ENCODE measurements at regions not wholly inside any gene's neighbourhood (a gene's known extent, or its start where the extent isn't known, plus 50 kb on each side); places are given as distances from the start of the nearest gene placed in this dataset.
A peak's percentile ranks its signal among the peaks of the same experiment; 100 is the strongest.

- no peaks in the 10 kb centered on the region for H3K36me3 ChIP-seq
- DNase-seq (ENCODE audit: low spot score in 2 of 2): no peak
- WGBS, 2 donors: 72 to 82% methylated on average over 2 of the region's 2 CpGs
- H3K9me3 ChIP-seq: peaks cover 0 to under 1% (median 0%) of the 10 kb centered on the region in 4 donors
- no peak overlapping the region for H3K27ac ChIP-seq
- peaks cover 0 to 9% (median 0%) of the 10 kb centered on the region in 4 donors for H3K4me1 ChIP-seq
- no peaks in the 10 kb centered on the region for H3K27me3 ChIP-seq
- TF ChIP-seq CTCF (IDR thresholded peaks at IDR 0.05) (no peak), EP300 (IDR thresholded peaks at IDR 0.05) (no peak), POLR2A (IDR thresholded peaks at IDR 0.05) (no peak)
- H3K4me3 ChIP-seq: no peak overlapping the region
These were observed 51.2 kb upstream of the PRR5 start for GRCh38 chr22:44650806-44651205.

GRCh38 chr22:44648821-44649565 lies 53.0 kb upstream of the PRR5 start:
- peak overlapping the region in 2 of 4 donors; percentile 40 to 69 for H3K27ac ChIP-seq
- H3K9me3 ChIP-seq: peaks cover 0 to 7% (median 0%) of the 10 kb centered on the region in 4 donors
- no peak overlapping the region for H3K4me3 ChIP-seq
- DNase-seq (ENCODE audit: low spot score in 2 of 2): no peak
- H3K36me3 ChIP-seq: no peaks in the 10 kb centered on the region
- no peaks in the 10 kb centered on the region for H3K27me3 ChIP-seq
- WGBS, 2 donors: 69 to 70% methylated on average over 20 of the region's 20 CpGs
- TF ChIP-seq CTCF (IDR thresholded peaks at IDR 0.05) (no peak), EP300 (IDR thresholded peaks at IDR 0.05) (peak in 1 of 2 donors; percentile 46)
- H3K4me1 ChIP-seq: peaks cover 0 to 9% (median 0%) of the 10 kb centered on the region in 4 donors

GRCh38 chr22:44648085-44648820 lies 53.8 kb upstream of the PRR5 start:
- WGBS, 2 donors: 77 to 83% methylated on average over 12 of the region's 12 CpGs
- Histone ChIP-seq H3K36me3 (no peaks in the 10 kb centered on the region), H3K27me3 (no peaks in the 10 kb centered on the region), H3K27ac (peak overlapping the region in 2 of 4 donors; percentile 40 to 69), H3K9me3 (peaks cover 0 to 7% (median 0%) of the 10 kb centered on the region in 4 donors), H3K4me3 (no peak overlapping the region), H3K4me1 (peaks cover 0 to 9% (median 0%) of the 10 kb centered on the region in 4 donors)
- DNase-seq (ENCODE audit: low spot score in 2 of 2): no peak
- TF ChIP-seq EP300 (IDR thresholded peaks at IDR 0.05): no peak
- no peak for TF ChIP-seq POLR2A (IDR thresholded peaks at IDR 0.05)
- no peak for TF ChIP-seq CTCF (IDR thresholded peaks at IDR 0.05)

GRCh38 chr22:44647141-44647540 lies 54.9 kb upstream of the PRR5 start:
- peaks cover 0 to 9% (median 0%) of the 10 kb centered on the region in 4 donors for H3K4me1 ChIP-seq
- no peak overlapping the region for H3K27ac ChIP-seq
- TF ChIP-seq EP300 (IDR thresholded peaks at IDR 0.05) (no peak), CTCF (IDR thresholded peaks at IDR 0.05) (no peak), POLR2A (IDR thresholded peaks at IDR 0.05) (no peak)
- no peaks in the 10 kb centered on the region for H3K36me3 ChIP-seq
- H3K4me3 ChIP-seq: no peak overlapping the region
- DNase-seq (ENCODE audit: low spot score in 2 of 2): no peak
- no peaks in the 10 kb centered on the region for H3K27me3 ChIP-seq
- H3K9me3 ChIP-seq: peaks cover 0 to 7% (median 0%) of the 10 kb centered on the region in 4 donors
- WGBS, 2 donors: 84 to 91% methylated on average over 7 of the region's 7 CpGs

- TF ChIP-seq CTCF (IDR thresholded peaks at IDR 0.05) (no peak), POLR2A (IDR thresholded peaks at IDR 0.05) (no peak), EP300 (IDR thresholded peaks at IDR 0.05) (no peak)
- no peak for DNase-seq (ENCODE audit: low spot score in 2 of 2)
- no peak overlapping the region for H3K27ac ChIP-seq
- peaks cover 0 to 9% (median 0%) of the 10 kb centered on the region in 4 donors for H3K4me1 ChIP-seq
- H3K27me3 ChIP-seq: no peaks in the 10 kb centered on the region
- H3K9me3 ChIP-seq: peaks cover 0 to 7% (median 0%) of the 10 kb centered on the region in 4 donors
- no peak overlapping the region for H3K4me3 ChIP-seq
- H3K36me3 ChIP-seq: no peaks in the 10 kb centered on the region
- WGBS, 2 donors: 66 to 67% methylated on average over 6 of the region's 6 CpGs
These were observed 55.3 kb upstream of the PRR5 start for GRCh38 chr22:44646668-44647067.

All from tibial nerve (tissue), 4 donors.